Lower leg skin (tissue), 3 donors: ENCODE measurements at regions not wholly inside any gene's neighbourhood (a gene's known extent, or its start where the extent isn't known, plus 50 kb on each side); places are given as distances from the start of the nearest gene placed in this dataset.

Source experiments
- POLR2A ChIP-seq, 2 donors: fragments of 450-650 bp; IDR thresholded peaks; one replicate each; pipeline ENCODE4 v1.6.1; 2016 to 2017; ENCODE audit warnings: antibody characterized with exemption in 2 of 2, mild to moderate bottlenecking in 1 of 2, moderate library complexity in 1 of 2
- TF ChIP-seq, protein P1 (sequence below), 3 donors: fragments of 450-650 bp; IDR thresholded peaks; one replicate each; pipeline ENCODE4 v1.5.1; 2016; ENCODE audit warnings: antibody characterized with exemption in 3 of 3, mild to moderate bottlenecking in 3 of 3, moderate library complexity in 2 of 3

DNA sequence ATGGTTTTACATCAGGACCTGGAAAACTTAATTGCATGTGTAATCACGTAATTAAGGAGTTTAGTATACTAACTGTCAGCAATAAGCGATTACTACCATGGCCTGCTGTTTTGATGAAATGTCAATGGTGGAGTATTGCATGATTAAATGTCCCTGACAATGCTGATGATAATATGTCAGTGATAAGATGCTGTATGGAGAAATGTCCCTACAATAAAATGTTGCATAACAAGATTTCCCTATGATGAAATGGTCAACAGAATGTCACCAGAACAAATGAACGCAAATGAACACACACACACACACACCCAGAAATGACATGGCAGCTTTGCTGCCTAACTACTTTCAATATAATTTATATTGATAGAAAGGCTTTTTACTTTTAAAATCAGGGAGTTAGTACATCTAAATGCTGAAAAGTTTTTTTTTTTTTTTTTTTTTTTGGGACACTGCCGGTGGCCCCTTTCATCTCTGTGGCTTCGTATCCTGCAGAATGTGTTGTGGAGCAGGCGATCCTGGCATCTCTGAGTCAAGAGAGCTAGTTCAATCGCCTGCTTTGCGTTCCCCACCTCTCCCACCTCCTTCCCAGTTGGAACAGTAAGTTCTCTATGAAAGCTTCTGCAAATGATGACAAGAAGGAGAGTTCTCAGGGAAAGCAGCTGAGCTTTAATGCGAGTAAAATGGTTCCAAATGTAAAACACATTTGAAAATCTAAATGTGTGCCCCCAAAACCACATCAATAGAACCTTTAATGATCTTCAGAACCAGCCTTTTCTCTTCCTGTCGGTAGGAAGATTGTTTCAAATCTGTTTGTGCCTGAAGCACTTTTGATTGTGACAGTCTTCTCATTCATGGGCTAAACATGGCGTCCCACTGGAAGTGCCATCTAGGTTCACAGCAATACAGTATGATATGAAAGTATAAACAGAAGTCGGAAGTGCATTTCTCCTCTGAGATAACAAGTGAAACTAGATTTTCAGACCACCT is 170.1 kb upstream of the GBE1 start:
- TF ChIP-seq, protein P1, sequence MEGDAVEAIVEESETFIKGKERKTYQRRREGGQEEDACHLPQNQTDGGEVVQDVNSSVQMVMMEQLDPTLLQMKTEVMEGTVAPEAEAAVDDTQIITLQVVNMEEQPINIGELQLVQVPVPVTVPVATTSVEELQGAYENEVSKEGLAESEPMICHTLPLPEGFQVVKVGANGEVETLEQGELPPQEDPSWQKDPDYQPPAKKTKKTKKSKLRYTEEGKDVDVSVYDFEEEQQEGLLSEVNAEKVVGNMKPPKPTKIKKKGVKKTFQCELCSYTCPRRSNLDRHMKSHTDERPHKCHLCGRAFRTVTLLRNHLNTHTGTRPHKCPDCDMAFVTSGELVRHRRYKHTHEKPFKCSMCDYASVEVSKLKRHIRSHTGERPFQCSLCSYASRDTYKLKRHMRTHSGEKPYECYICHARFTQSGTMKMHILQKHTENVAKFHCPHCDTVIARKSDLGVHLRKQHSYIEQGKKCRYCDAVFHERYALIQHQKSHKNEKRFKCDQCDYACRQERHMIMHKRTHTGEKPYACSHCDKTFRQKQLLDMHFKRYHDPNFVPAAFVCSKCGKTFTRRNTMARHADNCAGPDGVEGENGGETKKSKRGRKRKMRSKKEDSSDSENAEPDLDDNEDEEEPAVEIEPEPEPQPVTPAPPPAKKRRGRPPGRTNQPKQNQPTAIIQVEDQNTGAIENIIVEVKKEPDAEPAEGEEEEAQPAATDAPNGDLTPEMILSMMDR (IDR thresholded peaks at IDR 0.05), result no peak
- TF ChIP-seq POLR2A (IDR thresholded peaks at IDR 0.05), result no peak
